RWPE1 (cell line): ENCODE measurements at regions not wholly inside any gene's neighbourhood (a gene's known extent, or its start where the extent isn't known, plus 50 kb on each side); places are given as distances from the start of the nearest gene placed in this dataset.

ENCODE experiments used
- CTCF ChIA-PET: fragments of 350-600 bp; sonication (Branson Sonifier 250); formaldehyde crosslinking; extraction: SDS; loops from one replicate; lab custom pipeline; 2021; lab: Yijun Ruan, JAX
- POLR2A ChIA-PET: fragments of 400-600 bp; formaldehyde crosslinking; extraction: SDS; loops from one replicate; lab custom pipeline; 2020; ENCODE audit warnings: antibody characterized with exemption; ENCODE audit not compliant: low non-redundant PET; lab: Yijun Ruan, JAX
- DNase-seq: peaks from one replicate; pipeline ENCODE4 v3.0.0; 2012; ENCODE audit warnings: low spot score
- H3K27ac ChIP-seq: fragments of 450-650 bp; 2 replicates; pipeline ENCODE4 v1.5.1; 2017
- CTCF ChIP-seq: fragments of 450-650 bp; conservative IDR thresholded peaks from 2 replicates; pipeline ENCODE4 v1.5.1; 2017; ENCODE audit warnings: low read depth, mild to moderate bottlenecking

GRCh38 chr14:43651185-43651787 lies 855.8 kb downstream of the FSCB start:
- POLR2A ChIA-PET: interaction anchor here (0.6 to 0.8 kb wide), 2 partner anchors 23 to 45 kb away, joined by 3 to 4 read pairs; no protein-coding TSS in a partner anchor
- no peak for DNase-seq
- CTCF ChIA-PET: no interaction called here
- no peak overlapping the region for H3K27ac ChIP-seq
- no peak for TF ChIP-seq CTCF

- no peak overlapping the region for H3K27ac ChIP-seq
- no peak for DNase-seq
- no peak for TF ChIP-seq CTCF
- POLR2A ChIA-PET: no interaction called here
- CTCF ChIA-PET: no interaction called here
Observed at GRCh38 chr14:43649508-43649907, 857.6 kb downstream of the FSCB start.

GRCh38 chr14:43647302-43647701 lies 859.8 kb downstream of the FSCB start:
- H3K27ac ChIP-seq: no peak overlapping the region
- DNase-seq: no peak
- CTCF ChIA-PET: no interaction called here
- TF ChIP-seq CTCF: no peak
- POLR2A ChIA-PET: no interaction called here

GRCh38 chr14:43640718-43641267 lies 866.3 kb downstream of the FSCB start:
- TF ChIP-seq CTCF: no peak
- no peak for DNase-seq
- CTCF ChIA-PET: no interaction called here
- POLR2A ChIA-PET: no interaction called here
- H3K27ac ChIP-seq: no peak overlapping the region

GRCh38 chr14:43625294-43625693 lies 881.8 kb downstream of the FSCB start:
- CTCF ChIA-PET: no interaction called here
- POLR2A ChIA-PET: no interaction called here
- DNase-seq: no peak
- no peak overlapping the region for H3K27ac ChIP-seq
- no peak for TF ChIP-seq CTCF

- DNase-seq: peak; percentile 11
- ChIA-PET CTCF (no interaction called here), POLR2A (no interaction called here)
- no peak overlapping the region for H3K27ac ChIP-seq
- TF ChIP-seq CTCF: no peak
Observed at GRCh38 chr14:43621282-43621681, 885.8 kb downstream of the FSCB start.
